Esophagus muscularis mucosa (tissue), 4 donors: ENCODE measurements at regions not wholly inside any gene's neighbourhood (a gene's known extent, or its start where the extent isn't known, plus 50 kb on each side); places are given as distances from the start of the nearest gene placed in this dataset.

Experiments used
- DNase-seq: peaks from one replicate; pipeline ENCODE4 v3.0.0-alpha.2; 2017; ENCODE audit errors: extremely low spot score
- H3K27ac ChIP-seq, 4 donors: fragments of 200-600 bp; sonication (generic); replicated peaks in 1 of 4; 1 replicate in 3 of 4; 2 replicates in 1 of 4; pipeline ENCODE4 v1.5.1; 2016 to 2019; ENCODE audit warnings: mild to moderate bottlenecking in 1 of 4
- H3K27me3 ChIP-seq, 4 donors: fragments of 200-600 bp; sonication (generic); one replicate each; pipeline versions ENCODE4 v1.5.1 to v1.6.0; 2016 to 2019
- H3K36me3 ChIP-seq, 4 donors: fragments of 200-600 bp; sonication (generic); one replicate each; pipeline ENCODE4 v1.5.1; 2016 to 2019
- H3K4me1 ChIP-seq, 4 donors: fragments of 200-600 bp; sonication (generic); one replicate each; pipeline ENCODE4 v1.5.1; 2016 to 2019
- H3K4me3 ChIP-seq, 4 donors: fragments of 200-600 bp; sonication (generic); 1 replicate in 2 of 4; 2 replicates in 2 of 4; pipeline ENCODE4 v1.5.1; 2016 to 2019; ENCODE audit warnings: mild to moderate bottlenecking in 4 of 4, moderate library complexity in 1 of 4
- H3K9me3 ChIP-seq, 4 donors: fragments of 200-600 bp; sonication (generic); 1 replicate in 3 of 4; 2 replicates in 1 of 4; pipeline ENCODE4 v1.5.1; 2016 to 2019
- CTCF ChIP-seq, 3 experiments: fragments of 200-600 bp in 2 of 3; fragments of 450-650 bp in 1 of 3; sonication (generic) in 2 of 3; IDR thresholded peaks; one replicate each; pipeline ENCODE4 v1.5.1; 2017 to 2019; ENCODE audit warnings: antibody characterized with exemption in 3 of 3, mild to moderate bottlenecking in 2 of 3, moderate library complexity in 1 of 3
- EP300 ChIP-seq: sonication (generic); formaldehyde crosslinking; IDR thresholded peaks from one replicate; pipeline ENCODE4 v1.6.1; 2017; ENCODE audit warnings: antibody characterized with exemption
- POLR2A ChIP-seq: fragments of 450-650 bp; IDR thresholded peaks from one replicate; pipeline ENCODE4 v1.6.1; 2017; ENCODE audit warnings: antibody characterized with exemption, moderate library complexity, mild to moderate bottlenecking, low read depth
- POLR2AphosphoS5 ChIP-seq, 2 donors: sonication (generic); formaldehyde crosslinking; IDR thresholded peaks; one replicate each; pipeline ENCODE4 v1.6.1; 2017; ENCODE audit warnings: antibody characterized with exemption in 2 of 2
- WGBS: methylation state at CpG from one replicate; pipeline ENCODE4 v1.1.5; 2018; 5-methylcytosine and 5-hydroxymethylcytosine counted together
- intact Hi-C: fragments of 100-400 bp; cut with DNase I; formaldehyde crosslinking; loops from one replicate; pipeline ENCODE4 v1.15.1; 2023

GRCh38 chr7:63077841-63078240 lies 920.8 kb upstream of the ZNF722 start:
- no peaks in the 10 kb centered on the region for H3K4me1 ChIP-seq
- no peak overlapping the region for H3K4me3 ChIP-seq
- intact Hi-C loops, result no loop called here
- no peaks in the 10 kb centered on the region for H3K27me3 ChIP-seq
- TF ChIP-seq EP300, result no peak
- TF ChIP-seq POLR2AphosphoS5 (IDR thresholded peaks at IDR 0.05), result no peak
- no peak for TF ChIP-seq CTCF (IDR thresholded peaks at IDR 0.05)
- TF ChIP-seq POLR2A, result no peak
- no peaks in the 10 kb centered on the region for H3K36me3 ChIP-seq
- H3K27ac ChIP-seq, result no peak overlapping the region
- peaks cover 0 to 38% (median 26%) of the 10 kb centered on the region in 4 donors for H3K9me3 ChIP-seq
- DNase-seq, result peak; percentile 81
- WGBS, result 100% methylated on average over 1 of the region's 4 CpGs

GRCh38 chr7:63080406-63080805 lies 918.2 kb upstream of the ZNF722 start:
- TF ChIP-seq POLR2A (no peak), CTCF (IDR thresholded peaks at IDR 0.05) (no peak), POLR2AphosphoS5 (IDR thresholded peaks at IDR 0.05) (no peak), EP300 (no peak)
- H3K4me3 ChIP-seq, result no peak overlapping the region
- intact Hi-C loops, result no loop called here
- peaks cover 0 to 49% (median 35%) of the 10 kb centered on the region in 4 donors for H3K9me3 ChIP-seq
- H3K36me3 ChIP-seq, result no peaks in the 10 kb centered on the region
- WGBS, result 13% methylated on average over 1 of the region's 2 CpGs
- no peak overlapping the region for H3K27ac ChIP-seq
- DNase-seq, result peak; percentile 86
- H3K27me3 ChIP-seq, result no peaks in the 10 kb centered on the region
- no peaks in the 10 kb centered on the region for H3K4me1 ChIP-seq

- 47% methylated on average over 4 of the region's 4 CpGs for WGBS
- no peak overlapping the region for H3K27ac ChIP-seq
- no peak overlapping the region for H3K4me3 ChIP-seq
- no peaks in the 10 kb centered on the region for H3K4me1 ChIP-seq
- intact Hi-C loops, result no loop called here
- TF ChIP-seq POLR2AphosphoS5 (IDR thresholded peaks at IDR 0.05) (no peak), POLR2A (no peak), EP300 (no peak), CTCF (IDR thresholded peaks at IDR 0.05) (no peak)
- no peaks in the 10 kb centered on the region for H3K27me3 ChIP-seq
- DNase-seq, result peak; percentile 74
- no peaks in the 10 kb centered on the region for H3K36me3 ChIP-seq
- peaks cover 0 to 53% (median 37%) of the 10 kb centered on the region in 4 donors for H3K9me3 ChIP-seq
Measured at GRCh38 chr7:63080831-63081230, 917.8 kb upstream of the ZNF722 start.

GRCh38 chr7:63087575-63088190 lies 911.0 kb upstream of the ZNF722 start:
- Histone ChIP-seq H3K27me3 (no peaks in the 10 kb centered on the region), H3K36me3 (no peaks in the 10 kb centered on the region), H3K9me3 (peaks cover 0 to 58% (median 49%) of the 10 kb centered on the region in 4 donors), H3K27ac (no peak overlapping the region), H3K4me3 (no peak overlapping the region), H3K4me1 (no peaks in the 10 kb centered on the region)
- DNase-seq, result no peak
- intact Hi-C loops, result no loop called here
- TF ChIP-seq CTCF (IDR thresholded peaks at IDR 0.05) (no peak), POLR2AphosphoS5 (IDR thresholded peaks at IDR 0.05) (no peak)
- 74% methylated on average over 3 of the region's 3 CpGs for WGBS

GRCh38 chr7:63092951-63093350 lies 905.7 kb upstream of the ZNF722 start:
- Histone ChIP-seq H3K36me3 (no peaks in the 10 kb centered on the region), H3K27ac (no peak overlapping the region), H3K4me3 (no peak overlapping the region), H3K27me3 (no peaks in the 10 kb centered on the region), H3K9me3 (peaks cover 0 to 38% (median 24%) of the 10 kb centered on the region in 4 donors), H3K4me1 (no peaks in the 10 kb centered on the region)
- DNase-seq, result peak; percentile 64
- WGBS, result 64% methylated on average over 7 of the region's 7 CpGs
- TF ChIP-seq CTCF (IDR thresholded peaks at IDR 0.05) (no peak), POLR2A (no peak), POLR2AphosphoS5 (IDR thresholded peaks at IDR 0.05) (no peak), EP300 (no peak)
- intact Hi-C loops, result no loop called here
